HEK293 (cell line): ENCODE measurements at regions not wholly inside any gene's neighbourhood (a gene's known extent, or its start where the extent isn't known, plus 50 kb on each side); places are given as distances from the start of the nearest gene placed in this dataset.

Source experiments
- CTCF ChIA-PET: fragments of 350-600 bp; formaldehyde crosslinking; extraction: SDS; loops from one replicate; lab custom pipeline; 2021; ENCODE audit warnings: antibody characterized with exemption; lab: Yijun Ruan, JAX
- POLR2A ChIA-PET: fragments of 300-600 bp; formaldehyde crosslinking; extraction: SDS; loops from one replicate; lab custom pipeline; 2020; ENCODE audit warnings: antibody characterized with exemption, inconsistent platforms; lab: Yijun Ruan, JAX
- H3K27ac ChIP-seq: fragments of 200-500 bp; sonication (Bioruptor generic); 2 replicates; pipeline ENCODE4 v1.5.1; 2014; ENCODE audit warnings: low read depth, low read length, control low read depth, inconsistent platforms; ENCODE audit errors: extremely low read depth
- H3K36me3 ChIP-seq, 2 experiments: fragments of 200-500 bp in 1 of 2; sonication (Bioruptor generic) in 1 of 2; 1 replicate in 1 of 2; 2 replicates in 1 of 2; pipeline ENCODE4 v1.5.1; 2014 to 2017; ENCODE audit warnings: inconsistent platforms in 2 of 2, low read length in 2 of 2; ENCODE audit not compliant: control insufficient read depth in 2 of 2, insufficient read depth in 1 of 2
- H3K4me1 ChIP-seq: fragments of 200-500 bp; sonication (Bioruptor generic); 2 replicates; pipeline ENCODE4 v1.5.1; 2014; ENCODE audit warnings: mild to moderate bottlenecking, low read length, inconsistent platforms; ENCODE audit not compliant: control insufficient read depth, insufficient read depth
- H3K4me3 ChIP-seq: 2 replicates; pipeline ENCODE4 v1.5.1; 2011; ENCODE audit warnings: low read depth, mild to moderate bottlenecking, control low read depth, low read length, moderate library complexity
- H3K9me3 ChIP-seq: fragments of 200-500 bp; sonication (Bioruptor generic); 2 replicates; pipeline ENCODE4 v1.5.1; 2014; ENCODE audit warnings: low read depth, low read length, inconsistent platforms; ENCODE audit not compliant: control insufficient read depth, insufficient read depth
- AEBP2 ChIP-seq: fragments of 450-650 bp; formaldehyde crosslinking; IDR thresholded peaks from 2 replicates; pipeline ENCODE4 v1.5.1; 2016; ENCODE audit warnings: missing biosample characterization, missing genetic modification characterization, borderline replicate concordance
- GLI2 ChIP-seq: fragments of 450-650 bp; formaldehyde crosslinking; IDR thresholded peaks from 2 replicates; pipeline ENCODE4; 2017; ENCODE audit warnings: missing biosample characterization, missing genetic modification characterization, low read depth, borderline replicate concordance
- HOXC10 ChIP-seq: sonication (generic); formaldehyde crosslinking; IDR thresholded peaks from 2 replicates; pipeline ENCODE4 v1.8.1; 2023; ENCODE audit warnings: mild to moderate bottlenecking, missing genetic modification reagents
- REPIN1 ChIP-seq: fragments of 450-650 bp; formaldehyde crosslinking; IDR thresholded peaks from 2 replicates; pipeline ENCODE4 v1.5.1; 2017; ENCODE audit warnings: missing biosample characterization, missing genetic modification characterization, low read depth
- SCRT1 ChIP-seq: fragments of 450-650 bp; formaldehyde crosslinking; IDR thresholded peaks from 2 replicates; pipeline ENCODE4 v1.5.1; 2016; ENCODE audit warnings: missing biosample characterization, missing genetic modification characterization, borderline replicate concordance
- SP7 ChIP-seq: fragments of 450-650 bp; formaldehyde crosslinking; IDR thresholded peaks from 2 replicates; pipeline ENCODE4 v1.5.1; 2016; ENCODE audit warnings: missing biosample characterization, missing genetic modification characterization
- TRIM28 ChIP-seq: IDR thresholded peaks from 2 replicates; pipeline ENCODE4 v1.6.1; 2011; ENCODE audit warnings: low read length, control low read depth, borderline replicate concordance
- ZBTB20 ChIP-seq: fragments of 450-650 bp; formaldehyde crosslinking; IDR thresholded peaks from 2 replicates; pipeline ENCODE4 v1.5.1; 2016; ENCODE audit warnings: missing biosample characterization, missing genetic modification characterization
- ZFP3 ChIP-seq: fragments of 450-650 bp; formaldehyde crosslinking; IDR thresholded peaks from 2 replicates; pipeline ENCODE4 v1.5.1; 2016; ENCODE audit warnings: low read depth, missing biosample characterization, missing genetic modification characterization
- ZFP69B ChIP-seq: fragments of 450-650 bp; formaldehyde crosslinking; IDR thresholded peaks from 2 replicates; pipeline ENCODE4 v1.5.1; 2016; ENCODE audit warnings: missing biosample characterization, missing genetic modification characterization
- ZNF114 ChIP-seq: fragments of 450-650 bp; formaldehyde crosslinking; IDR thresholded peaks from 2 replicates; pipeline ENCODE4 v1.5.0; 2017; ENCODE audit warnings: missing biosample characterization, missing genetic modification characterization
- ZNF138 ChIP-seq: fragments of 450-650 bp; formaldehyde crosslinking; IDR thresholded peaks from 2 replicates; pipeline ENCODE4 v1.5.1; 2016; ENCODE audit warnings: missing biosample characterization, missing genetic modification characterization, borderline replicate concordance
- ZNF239 ChIP-seq: fragments of 450-650 bp; formaldehyde crosslinking; IDR thresholded peaks from 2 replicates; pipeline ENCODE4 v1.5.1; 2016; ENCODE audit warnings: missing biosample characterization, missing genetic modification characterization
- ZNF292 ChIP-seq: fragments of 450-650 bp; formaldehyde crosslinking; IDR thresholded peaks from 2 replicates; pipeline ENCODE4 v1.5.1; 2016; ENCODE audit warnings: low read depth, missing biosample characterization, missing genetic modification characterization, borderline replicate concordance
- ZNF324 ChIP-seq: fragments of 450-650 bp; formaldehyde crosslinking; IDR thresholded peaks from 2 replicates; pipeline ENCODE4 v1.5.1; 2016; ENCODE audit warnings: missing biosample characterization, missing genetic modification characterization
- ZNF433 ChIP-seq: fragments of 450-650 bp; formaldehyde crosslinking; IDR thresholded peaks from 2 replicates; pipeline ENCODE4 v1.5.1; 2016; ENCODE audit warnings: missing biosample characterization, missing genetic modification characterization, low read depth
- ZNF621 ChIP-seq: fragments of 450-650 bp; formaldehyde crosslinking; IDR thresholded peaks from 2 replicates; pipeline ENCODE4 v1.5.1; 2017; ENCODE audit warnings: missing biosample characterization, missing genetic modification characterization
- ZNF645 ChIP-seq: fragments of 450-650 bp; formaldehyde crosslinking; IDR thresholded peaks from 2 replicates; pipeline ENCODE4; 2016; ENCODE audit warnings: missing biosample characterization, missing genetic modification characterization
- ZNF658 ChIP-seq: fragments of 450-650 bp; formaldehyde crosslinking; IDR thresholded peaks from 2 replicates; pipeline ENCODE4; 2016; ENCODE audit warnings: missing biosample characterization, missing genetic modification characterization
- ZNF670 ChIP-seq: fragments of 450-650 bp; formaldehyde crosslinking; IDR thresholded peaks from 2 replicates; pipeline ENCODE4 v1.5.1; 2016; ENCODE audit warnings: missing biosample characterization, missing genetic modification characterization, low read depth
- ZNF747 ChIP-seq: fragments of 450-650 bp; formaldehyde crosslinking; IDR thresholded peaks from 2 replicates; pipeline ENCODE4 v1.5.1; 2016; ENCODE audit warnings: missing biosample characterization, missing genetic modification characterization
- ZNF777 ChIP-seq: fragments of 450-650 bp; formaldehyde crosslinking; IDR thresholded peaks from 2 replicates; pipeline ENCODE4 v1.5.1; 2017; ENCODE audit warnings: missing biosample characterization, missing genetic modification characterization, borderline replicate concordance
- ZSCAN18 ChIP-seq: fragments of 450-650 bp; formaldehyde crosslinking; IDR thresholded peaks from 2 replicates; pipeline ENCODE4 v1.5.1; 2016; ENCODE audit warnings: missing biosample characterization, missing genetic modification characterization
- ZXDB ChIP-seq: fragments of 450-650 bp; formaldehyde crosslinking; IDR thresholded peaks from 2 replicates; pipeline ENCODE4 v1.5.1; 2016; ENCODE audit warnings: missing biosample characterization, missing genetic modification characterization
- TF ChIP-seq, protein P1 (sequence below): fragments of 450-650 bp; formaldehyde crosslinking; IDR thresholded peaks from 2 replicates; pipeline ENCODE4 v1.5.1; 2017; ENCODE audit warnings: missing biosample characterization, missing genetic modification characterization

GRCh38 chrX:110558406-110558805 lies 199.8 kb downstream of the RTL9 start (continued):
- no peak for TF ChIP-seq ZNF777 (tag by site-specific recombination)

GRCh38 chrX:110561034-110561433 lies 202.4 kb downstream of the RTL9 start:
- Histone ChIP-seq H3K4me3 (no peak overlapping the region), H3K4me1 (no peaks in the 10 kb centered on the region), H3K27ac (no peak overlapping the region), H3K9me3 (peaks cover 2% of the 10 kb centered on the region; the same call in 1 of the 2 replicates), H3K36me3 (no peaks in the 10 kb centered on the region)
- TF ChIP-seq ZFP69B (tag by site-specific recombination) (no peak), ZNF670 (tag by site-specific recombination) (no peak), SCRT1 (no peak), ZNF433 (no peak), ZNF658 (tag by site-specific recombination) (no peak)
- POLR2A ChIA-PET, result no interaction called here
- CTCF ChIA-PET, result no interaction called here

DNA sequence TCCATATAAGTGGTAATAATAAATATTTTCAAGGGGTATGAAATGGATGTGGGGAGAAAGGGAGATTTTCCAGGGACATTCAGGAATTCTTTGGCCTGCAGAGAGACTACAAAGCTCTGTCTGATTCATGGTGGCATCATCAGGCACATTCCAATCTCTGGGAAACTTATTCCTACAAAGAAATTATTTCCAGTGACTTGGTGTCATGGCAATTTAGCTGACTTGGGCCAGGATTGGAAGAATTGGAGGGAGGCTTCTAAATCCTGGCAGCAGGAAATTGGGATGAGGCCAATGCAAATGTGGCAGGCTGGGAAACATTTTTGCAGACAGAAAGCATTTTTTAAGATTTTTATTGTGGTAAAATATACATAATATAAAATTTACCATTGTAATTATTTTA lies 204.6 kb downstream of the RTL9 start:
- ChIA-PET POLR2A (no interaction called here), CTCF (interaction anchor here (1.0 kb wide), 1 partner anchor 394 kb away, joined by 3 read pairs; no protein-coding TSS in a partner anchor)
- H3K27ac ChIP-seq, result no peak overlapping the region
- no peaks in the 10 kb centered on the region for H3K4me1 ChIP-seq
- H3K36me3 ChIP-seq, result no peaks in the 10 kb centered on the region
- TF ChIP-seq, protein P1, sequence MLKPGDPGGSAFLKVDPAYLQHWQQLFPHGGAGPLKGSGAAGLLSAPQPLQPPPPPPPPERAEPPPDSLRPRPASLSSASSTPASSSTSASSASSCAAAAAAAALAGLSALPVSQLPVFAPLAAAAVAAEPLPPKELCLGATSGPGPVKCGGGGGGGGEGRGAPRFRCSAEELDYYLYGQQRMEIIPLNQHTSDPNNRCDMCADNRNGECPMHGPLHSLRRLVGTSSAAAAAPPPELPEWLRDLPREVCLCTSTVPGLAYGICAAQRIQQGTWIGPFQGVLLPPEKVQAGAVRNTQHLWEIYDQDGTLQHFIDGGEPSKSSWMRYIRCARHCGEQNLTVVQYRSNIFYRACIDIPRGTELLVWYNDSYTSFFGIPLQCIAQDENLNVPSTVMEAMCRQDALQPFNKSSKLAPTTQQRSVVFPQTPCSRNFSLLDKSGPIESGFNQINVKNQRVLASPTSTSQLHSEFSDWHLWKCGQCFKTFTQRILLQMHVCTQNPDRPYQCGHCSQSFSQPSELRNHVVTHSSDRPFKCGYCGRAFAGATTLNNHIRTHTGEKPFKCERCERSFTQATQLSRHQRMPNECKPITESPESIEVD (tag by site-specific recombination), result no peak
- no peak for TF ChIP-seq ZNF324 (tag by site-specific recombination)
- TF ChIP-seq REPIN1 (tag by site-specific recombination), result no peak
- no peak for TF ChIP-seq ZNF114 (tag by site-specific recombination)
- TF ChIP-seq ZNF658 (tag by site-specific recombination), result no peak
- no peak for TF ChIP-seq HOXC10
- TF ChIP-seq ZNF292 (tag by site-specific recombination), result no peak
- TF ChIP-seq AEBP2 (tag by site-specific recombination), result no peak
- no peak for TF ChIP-seq ZBTB20 (tag by site-specific recombination)
- no peak for TF ChIP-seq ZNF645
- H3K9me3 ChIP-seq, result peaks cover 2% of the 10 kb centered on the region; the same call in 1 of the 2 replicates
- H3K4me3 ChIP-seq, result no peak overlapping the region

DNA sequence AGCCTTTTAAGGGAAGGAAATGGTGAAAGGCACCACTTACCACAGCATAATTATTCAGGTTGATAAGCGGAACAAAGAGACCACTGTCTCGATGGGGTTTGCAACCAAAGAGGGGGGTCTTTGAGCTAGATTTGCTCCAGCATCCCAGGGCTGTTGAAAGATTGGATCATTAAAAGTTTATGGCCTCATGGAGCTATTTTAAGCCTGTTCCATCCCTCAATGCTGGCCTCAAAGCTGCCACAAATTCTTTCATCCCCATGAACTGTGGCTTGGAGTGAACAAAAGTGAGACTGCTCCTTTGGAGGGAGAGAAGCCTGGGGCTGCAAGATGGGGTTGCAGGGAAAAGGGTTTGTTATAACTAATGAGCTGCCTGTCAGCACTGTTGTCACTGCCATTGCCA lies 209.8 kb downstream of the RTL9 start:
- Histone ChIP-seq H3K4me1 (no peaks in the 10 kb centered on the region), H3K36me3 (no peaks in the 10 kb centered on the region), H3K9me3 (peaks cover 2% of the 10 kb centered on the region; the same call in 1 of the 2 replicates), H3K4me3 (no peak overlapping the region), H3K27ac (no peak overlapping the region)
- CTCF ChIA-PET, result no interaction called here
- POLR2A ChIA-PET, result no interaction called here
- no peak for TF ChIP-seq SP7 (tag by site-specific recombination)
- no peak for TF ChIP-seq ZNF138
- TF ChIP-seq ZFP3, result no peak
- TF ChIP-seq GLI2 (tag by site-specific recombination), result no peak
- no peak for TF ChIP-seq ZNF747
- TF ChIP-seq ZSCAN18, result no peak
- no peak for TF ChIP-seq ZNF621 (tag by site-specific recombination)
- no peak for TF ChIP-seq ZXDB (tag by site-specific recombination)
- TF ChIP-seq TRIM28, result no peak
- TF ChIP-seq, protein P1 (tag by site-specific recombination), result no peak
- TF ChIP-seq ZNF239 (tag by site-specific recombination), result no peak
